KMS-11 (cell line): ENCODE measurements at regions not wholly inside any gene's neighbourhood (a gene's known extent, or its start where the extent isn't known, plus 50 kb on each side); places are given as distances from the start of the nearest gene placed in this dataset.

Experiments
- H2AFZ ChIP-seq: fragments of 200-600 bp; sonication (generic); 2 replicates; pipeline ENCODE4 v1.6.1; 2016; ENCODE audit warnings: antibody characterized with exemption, mixed run types, low read depth
- H3K27ac ChIP-seq: fragments of 200-600 bp; sonication (generic); 2 replicates; pipeline ENCODE4 v1.6.1; 2016; ENCODE audit warnings: mild to moderate bottlenecking, mixed run types
- H3K27me3 ChIP-seq: fragments of 200-600 bp; sonication (generic); 2 replicates; pipeline ENCODE4 v1.6.1; 2017; ENCODE audit warnings: mild to moderate bottlenecking, low read depth, mixed run types, moderate library complexity; ENCODE audit not compliant: insufficient read depth
- H3K36me3 ChIP-seq: fragments of 200-600 bp; sonication (generic); 2 replicates; pipeline ENCODE4 v1.6.1; 2017; ENCODE audit warnings: mild to moderate bottlenecking, mixed run types; ENCODE audit not compliant: insufficient read depth
- H3K4me1 ChIP-seq: fragments of 200-600 bp; sonication (generic); 2 replicates; pipeline ENCODE4 v1.6.1; 2016; ENCODE audit warnings: mild to moderate bottlenecking, low read depth, mixed run types; ENCODE audit not compliant: poor library complexity, severe bottlenecking
- H3K4me2 ChIP-seq: fragments of 200-600 bp; sonication (generic); 2 replicates; pipeline ENCODE4 v1.7.0; 2016; ENCODE audit warnings: mild to moderate bottlenecking, mixed run types
- H3K4me3 ChIP-seq: fragments of 200-600 bp; sonication (generic); IDR thresholded peaks from 2 replicates; pipeline ENCODE4 v1.6.1; 2017; ENCODE audit warnings: low read depth, low read length, mixed read lengths; ENCODE audit not compliant: insufficient read depth
- H3K79me2 ChIP-seq: fragments of 200-600 bp; sonication (generic); 2 replicates; pipeline ENCODE4 v1.6.1; 2016; ENCODE audit warnings: low read depth, mixed run types; ENCODE audit not compliant: insufficient read depth
- H3K9ac ChIP-seq: fragments of 200-600 bp; sonication (generic); 2 replicates; pipeline ENCODE4 v1.6.1; 2016; ENCODE audit warnings: mild to moderate bottlenecking, mixed run types
- H4K20me1 ChIP-seq: fragments of 200-600 bp; sonication (generic); 2 replicates; pipeline ENCODE4 v1.6.1; 2016; ENCODE audit warnings: mild to moderate bottlenecking, mixed run types; ENCODE audit not compliant: insufficient read depth
- CTCF ChIP-seq: fragments of 200-600 bp; sonication (generic); conservative IDR thresholded peaks from 2 replicates; pipeline ENCODE4 v1.6.1; 2017; ENCODE audit warnings: low read depth, mild to moderate bottlenecking, antibody characterized with exemption, low read length, moderate library complexity, mixed read lengths

DNA sequence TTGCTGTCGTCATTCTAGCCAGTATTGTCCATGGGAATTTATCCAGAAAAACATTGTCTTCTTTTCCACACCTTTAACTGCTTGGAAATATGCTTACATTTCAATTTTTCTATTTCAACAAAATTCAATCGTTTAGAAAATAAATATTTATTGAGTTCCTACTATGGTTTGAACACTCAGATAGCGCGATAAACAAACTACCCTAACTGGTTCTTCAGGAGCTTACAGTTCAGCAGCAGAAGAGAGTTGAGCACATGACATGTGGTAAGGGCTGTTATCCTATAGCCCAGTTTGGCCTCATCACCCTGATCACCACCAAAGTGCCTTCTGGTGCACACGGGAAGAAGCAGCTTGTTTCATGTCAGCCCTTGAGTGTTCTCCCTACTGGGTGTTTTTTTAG lies 375.2 kb upstream of the SMIM21 start:
- TF ChIP-seq CTCF: no peak
- no peaks in the 10 kb centered on the region for H3K4me1 ChIP-seq
- no peak overlapping the region for H2AFZ ChIP-seq

DNA sequence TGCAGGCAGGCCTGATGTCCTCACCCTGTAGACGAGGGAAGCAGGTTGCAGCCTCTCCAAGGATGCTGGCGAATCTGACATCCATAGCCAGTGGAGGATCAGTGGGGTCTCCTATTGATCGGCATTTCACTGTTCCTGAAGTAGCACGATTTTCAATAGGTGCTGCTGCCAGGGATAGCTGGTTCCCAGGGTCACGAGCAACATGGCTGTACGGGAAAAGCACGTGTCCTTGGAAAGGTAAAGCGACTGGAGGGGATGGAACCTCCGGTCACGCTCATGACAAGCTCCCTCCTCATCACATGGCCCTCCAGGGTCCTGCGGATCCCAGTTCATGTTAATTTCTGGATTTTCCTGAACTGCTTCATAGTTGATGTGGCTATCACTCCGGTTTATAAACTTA lies 373.7 kb upstream of the SMIM21 start:
- no peaks in the 10 kb centered on the region for H3K4me1 ChIP-seq
- no peak overlapping the region for H3K4me2 ChIP-seq
- no peaks in the 10 kb centered on the region for H3K36me3 ChIP-seq
- H3K4me3 ChIP-seq: no peak overlapping the region
- H3K27ac ChIP-seq: no peak overlapping the region
- no peak overlapping the region for H2AFZ ChIP-seq
- no peak for TF ChIP-seq CTCF
- H3K79me2 ChIP-seq: no peaks in the 10 kb centered on the region
- no peak overlapping the region for H3K9ac ChIP-seq
- no peaks in the 10 kb centered on the region for H3K27me3 ChIP-seq
- H4K20me1 ChIP-seq: no peaks in the 10 kb centered on the region

More for the DNA sequence above, 375.2 kb upstream of the SMIM21 start:
- Histone ChIP-seq H3K27me3 (no peaks in the 10 kb centered on the region), H3K79me2 (no peaks in the 10 kb centered on the region), H4K20me1 (no peaks in the 10 kb centered on the region), H3K27ac (no peak overlapping the region), H3K4me2 (no peak overlapping the region), H3K9ac (no peak overlapping the region), H3K36me3 (no peaks in the 10 kb centered on the region), H3K4me3 (no peak overlapping the region)

DNA sequence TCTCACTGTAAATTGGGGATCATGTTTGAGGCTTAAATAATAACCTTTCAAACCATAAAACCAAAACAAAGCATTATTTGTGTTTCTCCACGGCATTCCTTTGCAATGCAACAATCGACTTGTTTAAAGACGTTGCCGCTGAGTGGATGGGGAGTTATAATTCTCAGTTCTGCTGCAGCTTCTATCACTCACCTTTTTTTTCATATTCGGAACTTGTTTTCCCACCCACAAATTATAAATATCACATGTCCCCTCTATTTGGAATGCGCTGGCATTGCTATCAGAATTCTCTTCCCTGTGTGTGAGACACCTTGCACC lies 372.8 kb upstream of the SMIM21 start:
- Histone ChIP-seq H3K4me2 (no peak overlapping the region), H3K79me2 (no peaks in the 10 kb centered on the region)

DNA sequence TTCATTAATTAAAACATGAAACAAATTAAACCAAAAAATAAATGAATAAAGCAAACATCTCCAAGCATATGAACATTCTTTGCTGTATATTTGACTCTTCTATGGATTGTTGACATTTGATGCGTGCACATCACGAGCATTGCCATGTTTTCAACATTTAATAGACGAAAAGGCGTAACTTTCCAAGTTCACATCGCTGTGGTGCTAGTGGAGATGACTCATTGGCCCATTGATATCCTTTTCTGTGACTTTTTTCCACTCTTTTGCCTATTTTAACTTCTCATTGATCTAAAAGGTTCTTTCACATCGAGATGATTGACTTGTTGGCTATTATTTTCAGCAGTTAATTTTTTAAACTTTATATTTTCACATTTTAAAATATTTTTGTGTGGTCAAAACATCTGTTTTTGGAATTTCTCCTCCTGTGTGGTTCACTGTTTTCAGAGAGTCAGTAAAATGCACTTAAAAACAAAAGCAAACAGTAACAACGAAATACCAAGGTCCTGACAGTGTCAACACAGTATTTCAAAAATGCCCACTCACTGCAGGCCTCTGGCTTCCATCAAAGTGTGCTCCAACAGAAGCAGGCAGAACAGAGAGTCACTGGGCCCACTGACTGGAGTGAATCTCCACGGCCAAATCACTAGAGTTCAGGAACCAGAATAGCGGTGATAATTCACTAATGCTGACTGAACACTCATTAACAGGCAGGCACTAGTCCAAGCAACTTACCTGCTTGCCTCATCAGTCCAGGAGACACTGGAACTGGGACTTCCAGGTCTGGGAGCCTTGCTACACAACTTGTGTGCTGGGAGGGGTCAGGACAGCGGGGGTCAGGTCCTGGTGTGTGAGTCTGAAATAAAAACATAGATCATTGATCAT lies 372.2 kb upstream of the SMIM21 start:
- Histone ChIP-seq H3K27me3 (no peaks in the 10 kb centered on the region), H2AFZ (no peak overlapping the region), H4K20me1 (no peaks in the 10 kb centered on the region), H3K36me3 (no peaks in the 10 kb centered on the region), H3K79me2 (no peaks in the 10 kb centered on the region), H3K9ac (no peak overlapping the region), H3K4me3 (no peak overlapping the region), H3K4me2 (no peak overlapping the region), H3K27ac (no peak overlapping the region), H3K4me1 (no peaks in the 10 kb centered on the region)
- TF ChIP-seq CTCF: no peak

More for the DNA sequence above, 372.8 kb upstream of the SMIM21 start:
- H3K9ac ChIP-seq: no peak overlapping the region
- H3K4me3 ChIP-seq: no peak overlapping the region
- no peaks in the 10 kb centered on the region for H3K4me1 ChIP-seq
- H4K20me1 ChIP-seq: no peaks in the 10 kb centered on the region
- no peaks in the 10 kb centered on the region for H3K27me3 ChIP-seq
- TF ChIP-seq CTCF: no peak
- H2AFZ ChIP-seq: no peak overlapping the region
- H3K27ac ChIP-seq: no peak overlapping the region
- H3K36me3 ChIP-seq: no peaks in the 10 kb centered on the region
